ENCODE measurements at regions not wholly inside any gene's neighbourhood (a gene's known extent, or its start where the extent isn't known, plus 50 kb on each side); places are given as distances from the start of the nearest gene placed in this dataset.
"Not testable (repeated sequence)": the region's sequence is repeated elsewhere in the genome, so short reads cannot be mapped to it uniquely, and the experiment has no call there.

GRCh38 chr13:111577956-111578605 is 257.6 kb downstream of the TEX29 start:
- POLR2A ChIA-PET: no interaction called here
- no peak overlapping the region for H3K4me3 Mint-ChIP-seq
- no peaks in the 10 kb centered on the region for H3K36me3 Mint-ChIP-seq
- no peak for ATAC-seq (ENCODE audit: low read depth)
- no peak for DNase-seq
- no peaks in the 10 kb centered on the region for H3K27me3 Mint-ChIP-seq
- no peaks in the 10 kb centered on the region for H3K4me1 Mint-ChIP-seq
- peaks cover 13% of the 10 kb centered on the region for H3K9me3 Mint-ChIP-seq
- no peak overlapping the region for H3K27ac Mint-ChIP-seq

GRCh38 chr13:111584101-111584672 is 263.7 kb downstream of the TEX29 start:
- POLR2A ChIA-PET: no interaction called here
- Mint-ChIP-seq H3K4me3 (no peak overlapping the region), H3K9me3 (peaks cover 2% of the 10 kb centered on the region), H3K27me3 (no peaks in the 10 kb centered on the region), H3K27ac (no peak overlapping the region), H3K36me3 (no peaks in the 10 kb centered on the region), H3K4me1 (no peaks in the 10 kb centered on the region)
- ATAC-seq (ENCODE audit: low read depth): no peak
- no peak for DNase-seq

- H3K27me3 Mint-ChIP-seq: no peaks in the 10 kb centered on the region
- POLR2A ChIA-PET: no interaction called here
Measured at GRCh38 chr13:111584870-111585269, 264.4 kb downstream of the TEX29 start.

GRCh38 chr13:111586291-111586690 is 265.8 kb downstream of the TEX29 start:
- POLR2A ChIA-PET: no interaction called here
- no peak for ATAC-seq (ENCODE audit: low read depth)
- no peaks in the 10 kb centered on the region for H3K36me3 Mint-ChIP-seq
- no peaks in the 10 kb centered on the region for H3K4me1 Mint-ChIP-seq
- no peak overlapping the region for H3K4me3 Mint-ChIP-seq
- no peak overlapping the region for H3K27ac Mint-ChIP-seq
- no peak for DNase-seq
- H3K27me3 Mint-ChIP-seq: no peaks in the 10 kb centered on the region
- peaks cover 5% of the 10 kb centered on the region for H3K9me3 Mint-ChIP-seq

More at GRCh38 chr13:111584870-111585269, 264.4 kb downstream of the TEX29 start:
- Mint-ChIP-seq H3K4me1 (no peaks in the 10 kb centered on the region), H3K9me3 (peaks cover 1% of the 10 kb centered on the region), H3K27ac (no peak overlapping the region), H3K4me3 (no peak overlapping the region), H3K36me3 (no peaks in the 10 kb centered on the region)
- no peak for ATAC-seq (ENCODE audit: low read depth)
- no peak for DNase-seq

- Mint-ChIP-seq H3K36me3 (no peaks in the 10 kb centered on the region), H3K9me3 (peaks cover 5% of the 10 kb centered on the region), H3K4me3 (no peak overlapping the region), H3K4me1 (no peaks in the 10 kb centered on the region), H3K27me3 (no peaks in the 10 kb centered on the region), H3K27ac (no peak overlapping the region)
- ATAC-seq (ENCODE audit: low read depth) (no peak), DNase-seq (no peak)
- POLR2A ChIA-PET: no interaction called here
Measured at GRCh38 chr13:111587249-111587648, 266.8 kb downstream of the TEX29 start.

GRCh38 chr13:111589321-111589720 is 268.9 kb downstream of the TEX29 start:
- no peaks in the 10 kb centered on the region for H3K27me3 Mint-ChIP-seq
- POLR2A ChIA-PET: no interaction called here
- ATAC-seq (ENCODE audit: low read depth) (no peak), DNase-seq (no peak)
- no peak overlapping the region for H3K27ac Mint-ChIP-seq
- H3K4me1 Mint-ChIP-seq: no peaks in the 10 kb centered on the region
- no peaks in the 10 kb centered on the region for H3K36me3 Mint-ChIP-seq
- H3K9me3 Mint-ChIP-seq: peaks cover 5% of the 10 kb centered on the region
- no peak overlapping the region for H3K4me3 Mint-ChIP-seq

- H3K27ac Mint-ChIP-seq: peak overlapping the region; percentile 35
- H3K36me3 Mint-ChIP-seq: no peaks in the 10 kb centered on the region
- ATAC-seq (ENCODE audit: low read depth): no peak
- peaks cover 5% of the 10 kb centered on the region for H3K9me3 Mint-ChIP-seq
- no peaks in the 10 kb centered on the region for H3K4me1 Mint-ChIP-seq
- H3K27me3 Mint-ChIP-seq: no peaks in the 10 kb centered on the region
- DNase-seq: no peak
- POLR2A ChIA-PET: no interaction called here
- no peak overlapping the region for H3K4me3 Mint-ChIP-seq
Measured at GRCh38 chr13:111589992-111590391, 269.6 kb downstream of the TEX29 start.

GRCh38 chr13:111590796-111591195 is 270.4 kb downstream of the TEX29 start:
- no peak for ATAC-seq (ENCODE audit: low read depth)
- Mint-ChIP-seq H3K27ac (no peak overlapping the region), H3K36me3 (no peaks in the 10 kb centered on the region), H3K27me3 (no peaks in the 10 kb centered on the region), H3K4me1 (no peaks in the 10 kb centered on the region), H3K9me3 (peaks cover 5% of the 10 kb centered on the region), H3K4me3 (no peak overlapping the region)
- DNase-seq: no peak
- POLR2A ChIA-PET: no interaction called here

GRCh38 chr13:111593490-111593889 is 273.0 kb downstream of the TEX29 start:
- ATAC-seq (ENCODE audit: low read depth); H3K36me3 Mint-ChIP-seq; H3K4me1 Mint-ChIP-seq; H3K27me3 Mint-ChIP-seq; H3K27ac Mint-ChIP-seq; H3K9me3 Mint-ChIP-seq; POLR2A ChIA-PET; DNase-seq; H3K4me3 Mint-ChIP-seq: not testable (repeated sequence)

GRCh38 chr13:111594606-111595005 is 274.2 kb downstream of the TEX29 start:
- Mint-ChIP-seq H3K27me3 (no peaks in the 10 kb centered on the region), H3K27ac (no peak overlapping the region), H3K4me3 (no peak overlapping the region), H3K4me1 (no peaks in the 10 kb centered on the region), H3K36me3 (no peaks in the 10 kb centered on the region), H3K9me3 (peaks cover 5% of the 10 kb centered on the region)
- POLR2A ChIA-PET: no interaction called here
- DNase-seq (no peak), ATAC-seq (ENCODE audit: low read depth) (no peak)

- Mint-ChIP-seq H3K36me3 (no peaks in the 10 kb centered on the region), H3K27ac (no peak overlapping the region), H3K27me3 (no peaks in the 10 kb centered on the region), H3K4me1 (no peaks in the 10 kb centered on the region), H3K4me3 (no peak overlapping the region), H3K9me3 (no peaks in the 10 kb centered on the region)
- ATAC-seq (ENCODE audit: low read depth): no peak
- DNase-seq: no peak
- POLR2A ChIA-PET: no interaction called here
Measured at GRCh38 chr13:111595276-111595675, 274.8 kb downstream of the TEX29 start.

GRCh38 chr13:111595791-111596190 is 275.3 kb downstream of the TEX29 start:
- Mint-ChIP-seq H3K27ac (no peak overlapping the region), H3K36me3 (no peaks in the 10 kb centered on the region), H3K4me3 (no peak overlapping the region), H3K27me3 (no peaks in the 10 kb centered on the region), H3K4me1 (no peaks in the 10 kb centered on the region), H3K9me3 (no peaks in the 10 kb centered on the region)
- no peak for ATAC-seq (ENCODE audit: low read depth)
- POLR2A ChIA-PET: no interaction called here
- DNase-seq: no peak

GRCh38 chr13:111597191-111597611 is 276.8 kb downstream of the TEX29 start:
- ATAC-seq (ENCODE audit: low read depth): no peak
- Mint-ChIP-seq H3K36me3 (no peaks in the 10 kb centered on the region), H3K9me3 (no peaks in the 10 kb centered on the region)

GRCh38 chr13:111597618-111598017 is 277.2 kb downstream of the TEX29 start:
- Mint-ChIP-seq H3K9me3 (no peaks in the 10 kb centered on the region), H3K4me1 (no peaks in the 10 kb centered on the region), H3K27ac (no peak overlapping the region), H3K36me3 (no peaks in the 10 kb centered on the region), H3K4me3 (no peak overlapping the region), H3K27me3 (no peaks in the 10 kb centered on the region)
- ATAC-seq (ENCODE audit: low read depth) (no peak), DNase-seq (no peak)
- POLR2A ChIA-PET: no interaction called here

More at GRCh38 chr13:111597191-111597611, 276.8 kb downstream of the TEX29 start:
- no peak for DNase-seq
- no peak overlapping the region for H3K4me3 Mint-ChIP-seq
- H3K27me3 Mint-ChIP-seq: no peaks in the 10 kb centered on the region
- POLR2A ChIA-PET: no interaction called here
- H3K4me1 Mint-ChIP-seq: no peaks in the 10 kb centered on the region
- no peak overlapping the region for H3K27ac Mint-ChIP-seq
